ENCODE measurements at regions not wholly inside any gene's neighbourhood (a gene's known extent, or its start where the extent isn't known, plus 50 kb on each side); places are given as distances from the start of the nearest gene placed in this dataset.
"Not testable (repeated sequence)": the region's sequence is repeated elsewhere in the genome, so short reads cannot be mapped to it uniquely, and the experiment has no call there.

DNA sequence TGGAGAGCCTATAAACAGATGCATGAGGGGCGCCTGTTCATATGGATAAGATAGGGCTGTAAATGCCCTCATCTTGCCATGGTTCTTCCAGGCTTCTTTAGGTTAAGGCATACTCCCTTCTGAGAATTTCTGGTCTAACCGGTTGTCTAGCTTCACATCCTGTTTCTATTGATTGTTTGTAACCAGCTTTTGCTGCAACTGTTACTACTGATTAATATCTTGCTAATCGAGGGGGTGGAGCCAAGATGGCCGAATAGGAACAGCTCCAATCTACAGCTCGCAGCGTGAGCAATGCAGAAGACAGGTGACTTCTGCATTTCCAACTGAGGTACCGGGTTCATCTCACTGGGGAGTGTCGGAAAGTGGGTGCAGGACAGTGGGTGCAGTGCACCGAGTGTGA is 108.7 kb downstream of the ANXA2R start:
- in situ Hi-C loops (cut with MboI); H4K20me1 ChIP-seq (replicated peaks; ENCODE audit: control insufficient read depth, insufficient read depth, low read length); POLR2A ChIA-PET; H3K9ac ChIP-seq (ENCODE audit: insufficient read depth in 1 of 2, low read depth in 2 of 2, low read length in 2 of 2); FAIRE-seq; BruUV-seq (replicated peaks); CTCF ChIA-PET (ENCODE audit: low intra/inter-chr PET ratio); H2AFZ ChIP-seq (ENCODE audit: low read depth, low read length); H3K4me2 ChIP-seq (ENCODE audit: insufficient read depth, low read length); H3K9me1 ChIP-seq (ENCODE audit: control insufficient read depth, insufficient read depth, low read length); H3K27me3 ChIP-seq (ENCODE audit: control insufficient read depth in 2 of 2, insufficient read depth in 2 of 2, low read length in 2 of 2); H3K79me2 ChIP-seq (ENCODE audit: control insufficient read depth, insufficient read depth, low read length); H3K36me3 ChIP-seq (ENCODE audit: control insufficient read depth, insufficient read depth, low read length); H3K9me3 ChIP-seq (replicated peaks; ENCODE audit: control insufficient read depth, insufficient read depth, low read depth, low read length); ATAC-seq; H3K4me1 ChIP-seq (replicated peaks in 1 of 2; ENCODE audit: control insufficient read depth in 2 of 2, insufficient read depth in 2 of 2, low read length in 2 of 2); H3K4me3 ChIP-seq; H3K27ac ChIP-seq (ENCODE audit: extremely low read depth, low read depth, low read length); DNase-seq (ENCODE audit: extremely low read depth in 1 of 4, low spot score in 3 of 4); intact Hi-C loops (cut with micrococcal nuclease): not testable (repeated sequence)
- WGBS (ENCODE audit: insufficient coverage, low coverage, missing lambda C conversion rate) = 32% methylated on average over 9 of the region's 9 CpGs
- TF ChIP-seq TRIM28 (IDR thresholded peaks at IDR 0.05) = 0 out of 2 replicates have a peak, but pooled peaks have one; percentile 26

DNA sequence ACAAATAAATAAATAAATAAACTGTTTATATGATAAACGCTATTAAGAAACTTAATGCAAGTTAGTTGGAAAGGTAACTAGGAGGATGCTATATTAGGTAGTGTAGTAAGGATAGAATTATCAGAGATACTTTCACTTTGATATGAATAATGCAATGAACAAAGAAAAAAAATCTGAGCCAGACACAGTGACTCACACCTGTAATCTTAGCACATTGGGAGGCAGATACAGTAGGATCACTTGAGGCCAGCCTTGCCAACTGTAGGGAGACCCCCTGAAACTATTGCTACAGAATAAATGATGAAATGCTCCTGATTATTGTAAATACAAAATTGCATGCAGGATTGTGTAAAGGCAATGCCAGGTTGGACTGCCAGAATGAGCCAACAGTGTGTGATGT is 109.2 kb downstream of the ANXA2R start:
- Histone ChIP-seq H2AFZ (ENCODE audit: low read depth, low read length) (no peak overlapping the region), H3K27ac (ENCODE audit: extremely low read depth, low read depth, low read length) (no peak overlapping the region), H3K4me3 (no peak overlapping the region), H3K9me1 (ENCODE audit: control insufficient read depth, insufficient read depth, low read length) (no peaks in the 10 kb centered on the region), H4K20me1 (replicated peaks; ENCODE audit: control insufficient read depth, insufficient read depth, low read length) (no peaks in the 10 kb centered on the region), H3K4me1 (replicated peaks in 1 of 2; ENCODE audit: control insufficient read depth in 2 of 2, insufficient read depth in 2 of 2, low read length in 2 of 2) (no peaks in the 10 kb centered on the region), H3K4me2 (ENCODE audit: insufficient read depth, low read length) (no peak overlapping the region), H3K36me3 (ENCODE audit: control insufficient read depth, insufficient read depth, low read length) (no peaks in the 10 kb centered on the region), H3K27me3 (ENCODE audit: control insufficient read depth in 2 of 2, insufficient read depth in 2 of 2, low read length in 2 of 2) (no peaks in the 10 kb centered on the region), H3K79me2 (ENCODE audit: control insufficient read depth, insufficient read depth, low read length) (no peaks in the 10 kb centered on the region), H3K9me3 (replicated peaks; ENCODE audit: control insufficient read depth, insufficient read depth, low read depth, low read length) (peaks cover 8% of the 10 kb centered on the region; the same call in 1 of the 2 replicates), H3K9ac (ENCODE audit: insufficient read depth in 1 of 2, low read depth in 2 of 2, low read length in 2 of 2) (no peak overlapping the region)
- FAIRE-seq = no peak
- no TSS peak for BruUV-seq (replicated peaks)
- WGBS (ENCODE audit: insufficient coverage, low coverage, missing lambda C conversion rate) = 4% methylated on average over 1 of the region's 1 CpG
- ATAC-seq = no peak
- in situ Hi-C loops (cut with MboI) (no loop called here), intact Hi-C loops (cut with micrococcal nuclease) (no loop called here)
- ChIA-PET CTCF (ENCODE audit: low intra/inter-chr PET ratio) (no interaction called here), POLR2A (no interaction called here)
- DNase-seq (ENCODE audit: extremely low read depth in 1 of 4, low spot score in 3 of 4) = no peak
- TF ChIP-seq GTF2A2 (tag; IDR thresholded peaks at IDR 0.05) (no peak), ZC3H4 (CRISPR knock-in tag; IDR thresholded peaks at IDR 0.05; ENCODE audit: borderline replicate concordance) (no peak), TGIF2 (CRISPR knock-in tag; IDR thresholded peaks at IDR 0.05) (no peak), MEF2A (IDR thresholded peaks at IDR 0.05; ENCODE audit: control insufficient read depth, low read depth, low read length) (no peak), RBBP5 (IDR thresholded peaks at IDR 0.05; ENCODE audit: borderline replicate concordance, insufficient read depth, low read length, poor library complexity, severe bottlenecking) (no peak), TCF7 (IDR thresholded peaks at IDR 0.05; ENCODE audit: borderline replicate concordance) (no peak), CEBPB (tag; IDR thresholded peaks at IDR 0.05) (no peak)
- TF ChIP-seq, protein P1, sequence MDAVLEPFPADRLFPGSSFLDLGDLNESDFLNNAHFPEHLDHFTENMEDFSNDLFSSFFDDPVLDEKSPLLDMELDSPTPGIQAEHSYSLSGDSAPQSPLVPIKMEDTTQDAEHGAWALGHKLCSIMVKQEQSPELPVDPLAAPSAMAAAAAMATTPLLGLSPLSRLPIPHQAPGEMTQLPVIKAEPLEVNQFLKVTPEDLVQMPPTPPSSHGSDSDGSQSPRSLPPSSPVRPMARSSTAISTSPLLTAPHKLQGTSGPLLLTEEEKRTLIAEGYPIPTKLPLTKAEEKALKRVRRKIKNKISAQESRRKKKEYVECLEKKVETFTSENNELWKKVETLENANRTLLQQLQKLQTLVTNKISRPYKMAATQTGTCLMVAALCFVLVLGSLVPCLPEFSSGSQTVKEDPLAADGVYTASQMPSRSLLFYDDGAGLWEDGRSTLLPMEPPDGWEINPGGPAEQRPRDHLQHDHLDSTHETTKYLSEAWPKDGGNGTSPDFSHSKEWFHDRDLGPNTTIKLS (IDR thresholded peaks at IDR 0.05; ENCODE audit: borderline replicate concordance, low read depth) = no peak
- TF ChIP-seq, protein P2, sequence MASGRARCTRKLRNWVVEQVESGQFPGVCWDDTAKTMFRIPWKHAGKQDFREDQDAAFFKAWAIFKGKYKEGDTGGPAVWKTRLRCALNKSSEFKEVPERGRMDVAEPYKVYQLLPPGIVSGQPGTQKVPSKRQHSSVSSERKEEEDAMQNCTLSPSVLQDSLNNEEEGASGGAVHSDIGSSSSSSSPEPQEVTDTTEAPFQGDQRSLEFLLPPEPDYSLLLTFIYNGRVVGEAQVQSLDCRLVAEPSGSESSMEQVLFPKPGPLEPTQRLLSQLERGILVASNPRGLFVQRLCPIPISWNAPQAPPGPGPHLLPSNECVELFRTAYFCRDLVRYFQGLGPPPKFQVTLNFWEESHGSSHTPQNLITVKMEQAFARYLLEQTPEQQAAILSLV (tag; IDR thresholded peaks at IDR 0.05) = no peak
- TF ChIP-seq, protein P3, sequence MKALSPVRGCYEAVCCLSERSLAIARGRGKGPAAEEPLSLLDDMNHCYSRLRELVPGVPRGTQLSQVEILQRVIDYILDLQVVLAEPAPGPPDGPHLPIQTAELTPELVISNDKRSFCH (CRISPR knock-in tag; IDR thresholded peaks at IDR 0.05) = no peak
- TF ChIP-seq, protein P3 (tag; IDR thresholded peaks at IDR 0.05) = no peak
- TF ChIP-seq, protein P4, sequence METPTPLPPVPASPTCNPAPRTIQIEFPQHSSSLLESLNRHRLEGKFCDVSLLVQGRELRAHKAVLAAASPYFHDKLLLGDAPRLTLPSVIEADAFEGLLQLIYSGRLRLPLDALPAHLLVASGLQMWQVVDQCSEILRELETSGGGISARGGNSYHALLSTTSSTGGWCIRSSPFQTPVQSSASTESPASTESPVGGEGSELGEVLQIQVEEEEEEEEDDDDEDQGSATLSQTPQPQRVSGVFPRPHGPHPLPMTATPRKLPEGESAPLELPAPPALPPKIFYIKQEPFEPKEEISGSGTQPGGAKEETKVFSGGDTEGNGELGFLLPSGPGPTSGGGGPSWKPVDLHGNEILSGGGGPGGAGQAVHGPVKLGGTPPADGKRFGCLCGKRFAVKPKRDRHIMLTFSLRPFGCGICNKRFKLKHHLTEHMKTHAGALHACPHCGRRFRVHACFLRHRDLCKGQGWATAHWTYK (CRISPR knock-in tag; IDR thresholded peaks at IDR 0.05) = no peak

Data from K562 (cell line).